Colonic mucosa (tissue), 4 donors: ENCODE measurements at regions not wholly inside any gene's neighbourhood (a gene's known extent, or its start where the extent isn't known, plus 50 kb on each side); places are given as distances from the start of the nearest gene placed in this dataset.

Experiments used
- DNase-seq: peaks from one replicate; pipeline ENCODE4 v3.0.0-alpha.2; 2020
- H3K27ac ChIP-seq: fragments of 200-600 bp; one replicate; pipeline ENCODE4 v1.8.0; 2021
- H3K27me3 ChIP-seq: fragments of 200-600 bp; one replicate; pipeline ENCODE4 v1.8.0; 2021
- H3K36me3 ChIP-seq: fragments of 200-600 bp; one replicate; pipeline ENCODE4 v1.8.0; 2021
- H3K4me1 ChIP-seq: fragments of 200-600 bp; one replicate; pipeline ENCODE4 v1.8.0; 2021; ENCODE audit warnings: mild to moderate bottlenecking
- H3K4me3 ChIP-seq: fragments of 200-600 bp; one replicate; pipeline ENCODE4 v1.8.0; 2021
- H3K9ac ChIP-seq, 2 donors: one replicate each; pipeline ENCODE4 v1.7.0; 2013; ENCODE audit warnings: control low read depth in 2 of 2, low read depth in 2 of 2, low read length in 2 of 2
- H3K9me3 ChIP-seq: fragments of 200-600 bp; one replicate; pipeline ENCODE4 v1.8.0; 2021
- intact Hi-C: fragments of 100-400 bp; cut with DNase I; formaldehyde crosslinking; loops from one replicate; pipeline ENCODE4 v1.14.1; 2022
- TF ChIP-seq, protein P1 (sequence below): fragments of 200-600 bp; IDR thresholded peaks from one replicate; pipeline ENCODE4 v1.8.0; 2022; ENCODE audit warnings: antibody characterized with exemption, mild to moderate bottlenecking
- donor health status: healthy.
- donor health status: DM: no; HTN: no; CAD: no.
- donor health status: DM: no; HTN: no; CAD: no.

DNA sequence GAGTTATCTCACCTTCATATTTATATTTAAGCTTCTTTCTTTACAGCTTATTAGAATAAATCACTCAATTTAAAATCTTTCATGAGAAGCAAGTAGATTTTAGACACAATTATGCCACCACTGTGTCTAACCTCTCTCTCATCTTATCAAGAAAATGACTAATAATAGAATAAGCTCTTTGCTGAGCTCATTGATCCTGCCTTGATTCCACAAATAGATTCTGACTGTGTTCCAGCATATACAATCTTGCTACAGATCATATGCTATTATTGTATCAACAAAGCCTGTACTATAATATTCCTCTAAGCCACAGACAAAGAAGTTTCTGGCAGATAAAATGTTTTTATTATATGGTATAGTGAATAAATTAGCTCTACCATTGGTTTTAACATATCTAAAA, 168.7 kb upstream of the GULP1 start:
- H3K9ac ChIP-seq = no peak overlapping the region
- TF ChIP-seq, protein P1, sequence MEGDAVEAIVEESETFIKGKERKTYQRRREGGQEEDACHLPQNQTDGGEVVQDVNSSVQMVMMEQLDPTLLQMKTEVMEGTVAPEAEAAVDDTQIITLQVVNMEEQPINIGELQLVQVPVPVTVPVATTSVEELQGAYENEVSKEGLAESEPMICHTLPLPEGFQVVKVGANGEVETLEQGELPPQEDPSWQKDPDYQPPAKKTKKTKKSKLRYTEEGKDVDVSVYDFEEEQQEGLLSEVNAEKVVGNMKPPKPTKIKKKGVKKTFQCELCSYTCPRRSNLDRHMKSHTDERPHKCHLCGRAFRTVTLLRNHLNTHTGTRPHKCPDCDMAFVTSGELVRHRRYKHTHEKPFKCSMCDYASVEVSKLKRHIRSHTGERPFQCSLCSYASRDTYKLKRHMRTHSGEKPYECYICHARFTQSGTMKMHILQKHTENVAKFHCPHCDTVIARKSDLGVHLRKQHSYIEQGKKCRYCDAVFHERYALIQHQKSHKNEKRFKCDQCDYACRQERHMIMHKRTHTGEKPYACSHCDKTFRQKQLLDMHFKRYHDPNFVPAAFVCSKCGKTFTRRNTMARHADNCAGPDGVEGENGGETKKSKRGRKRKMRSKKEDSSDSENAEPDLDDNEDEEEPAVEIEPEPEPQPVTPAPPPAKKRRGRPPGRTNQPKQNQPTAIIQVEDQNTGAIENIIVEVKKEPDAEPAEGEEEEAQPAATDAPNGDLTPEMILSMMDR = no peak
- intact Hi-C loops = no loop called here

DNA sequence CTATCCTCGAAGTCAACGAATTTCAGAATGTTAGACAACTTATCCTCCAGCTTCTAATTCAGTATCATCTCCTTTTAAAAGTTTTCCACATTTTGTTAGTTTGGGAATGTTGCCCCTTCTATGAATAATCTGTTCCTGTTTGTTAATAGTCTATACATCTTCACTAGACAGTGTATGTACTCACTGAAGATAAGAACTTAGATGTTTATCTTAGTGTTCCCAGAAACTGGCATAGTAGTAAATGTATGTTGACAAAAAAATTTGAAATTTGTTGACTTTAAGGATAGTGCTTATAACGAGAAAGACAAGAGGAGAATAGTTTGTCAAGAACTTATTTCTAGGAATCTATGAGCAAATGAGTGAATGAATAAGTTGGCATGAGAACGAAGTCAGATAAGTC, 162.0 kb upstream of the GULP1 start:
- Histone ChIP-seq H3K9me3 (no peaks in the 10 kb centered on the region), H3K9ac (no peak overlapping the region), H3K27me3 (no peaks in the 10 kb centered on the region), H3K36me3 (no peaks in the 10 kb centered on the region), H3K4me3 (no peak overlapping the region), H3K4me1 (no peaks in the 10 kb centered on the region), H3K27ac (no peak overlapping the region)
- DNase-seq = no peak
- TF ChIP-seq, protein P1 = no peak
- intact Hi-C loops = no loop called here

More for the DNA sequence above, 168.7 kb upstream of the GULP1 start:
- no peak overlapping the region for H3K27ac ChIP-seq
- H3K36me3 ChIP-seq = no peaks in the 10 kb centered on the region
- no peak for DNase-seq
- H3K9me3 ChIP-seq = no peaks in the 10 kb centered on the region
- H3K4me1 ChIP-seq = no peaks in the 10 kb centered on the region
- H3K4me3 ChIP-seq = no peak overlapping the region
- H3K27me3 ChIP-seq = no peaks in the 10 kb centered on the region

DNA sequence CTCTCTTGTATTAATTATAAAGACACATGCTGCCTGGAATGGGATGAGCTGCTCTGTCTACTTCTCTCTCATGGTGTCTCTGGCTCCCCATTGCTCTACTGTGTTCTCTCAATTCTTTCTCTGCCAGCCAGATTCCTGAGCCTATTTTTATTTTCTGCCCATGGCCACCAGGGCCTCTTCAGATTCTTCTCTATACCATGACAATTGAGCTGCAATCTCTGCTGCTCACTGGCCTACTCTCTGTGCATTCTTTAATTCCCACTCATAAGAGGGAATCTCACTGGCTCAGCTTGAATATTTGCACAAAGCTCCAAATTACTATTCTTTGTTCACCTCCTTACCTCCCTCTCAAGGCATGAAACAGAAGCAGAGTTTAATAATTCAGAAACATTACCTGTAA, 161.4 kb upstream of the GULP1 start:
- Histone ChIP-seq H3K4me3 (no peak overlapping the region), H3K36me3 (no peaks in the 10 kb centered on the region), H3K27ac (no peak overlapping the region), H3K4me1 (no peaks in the 10 kb centered on the region), H3K9ac (no peak overlapping the region), H3K9me3 (no peaks in the 10 kb centered on the region), H3K27me3 (no peaks in the 10 kb centered on the region)
- intact Hi-C loops = no loop called here
- TF ChIP-seq, protein P1 = no peak
- DNase-seq = no peak

DNA sequence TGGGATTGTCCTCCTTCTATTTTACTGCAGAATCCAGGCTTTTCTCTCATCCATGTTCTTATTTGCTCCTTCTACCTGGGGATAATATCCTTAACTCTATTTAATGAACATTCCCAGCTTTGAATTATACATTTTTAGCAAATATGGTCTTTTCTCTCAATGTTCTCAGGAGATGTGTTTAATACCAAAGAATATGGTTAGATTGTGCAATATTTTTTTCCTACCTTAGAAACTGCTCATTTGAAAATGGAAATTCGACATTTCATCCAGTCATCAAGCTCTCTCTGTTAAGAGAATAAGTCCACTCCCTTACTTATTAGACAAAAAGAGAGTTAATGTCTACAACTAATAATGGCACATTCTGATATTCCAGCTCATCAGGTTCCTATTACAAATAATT, 160.4 kb upstream of the GULP1 start:
- Histone ChIP-seq H3K9ac (no peak overlapping the region), H3K36me3 (no peaks in the 10 kb centered on the region), H3K9me3 (no peaks in the 10 kb centered on the region), H3K27me3 (no peaks in the 10 kb centered on the region), H3K4me1 (no peaks in the 10 kb centered on the region), H3K27ac (no peak overlapping the region), H3K4me3 (no peak overlapping the region)
- no peak for DNase-seq
- TF ChIP-seq, protein P1 = no peak
- intact Hi-C loops = no loop called here

DNA sequence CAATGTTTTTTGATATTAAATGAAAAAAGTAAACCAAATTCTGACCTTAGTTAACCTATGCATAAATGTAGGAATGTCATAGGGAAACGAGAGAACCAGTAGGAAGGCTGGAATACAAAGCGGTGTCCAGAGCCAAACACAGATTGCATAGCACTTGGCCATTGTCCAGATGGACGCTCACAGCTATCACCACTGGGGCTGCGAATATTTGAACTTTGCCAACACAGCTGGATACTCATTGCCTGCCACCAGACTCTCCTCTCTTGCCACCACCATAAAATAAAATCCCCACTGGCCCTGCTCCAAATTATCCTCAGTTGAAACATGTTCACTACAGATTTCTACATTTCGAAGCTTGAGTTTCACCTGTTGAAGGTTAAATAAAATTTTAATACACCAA, 159.3 kb upstream of the GULP1 start:
- no peaks in the 10 kb centered on the region for H3K27me3 ChIP-seq
- peak; percentile 19 for DNase-seq

More for the DNA sequence above, 159.3 kb upstream of the GULP1 start:
- TF ChIP-seq, protein P1 = no peak
- Histone ChIP-seq H3K9me3 (no peaks in the 10 kb centered on the region), H3K27ac (no peak overlapping the region), H3K4me1 (no peaks in the 10 kb centered on the region), H3K9ac (no peak overlapping the region), H3K4me3 (no peak overlapping the region), H3K36me3 (no peaks in the 10 kb centered on the region)
- intact Hi-C loops = no loop called here
